PC-9 (cell line): ENCODE measurements at regions not wholly inside any gene's neighbourhood (a gene's known extent, or its start where the extent isn't known, plus 50 kb on each side); places are given as distances from the start of the nearest gene placed in this dataset.
A peak's percentile ranks its signal among the peaks of the same experiment; 100 is the strongest.

Experiments
- BruUV-seq: library from RNA; stranded (reverse); fragments of 400-500 nt; replicated peaks from 2 replicates; lab custom pipeline; 2021; lab: Mats Ljungman, UMichigan
- CTCF ChIA-PET: fragments of 300-600 bp; sonication (Branson Sonifier 250); formaldehyde crosslinking; loops from one replicate; lab custom pipeline; 2022; ENCODE audit warnings: antibody characterized with exemption; lab: Charles Lee
- POLR2A ChIA-PET: fragments of 300-600 bp; sonication (Branson Sonifier 250); formaldehyde crosslinking; loops from one replicate; lab custom pipeline; 2022; ENCODE audit warnings: antibody characterized with exemption; ENCODE audit not compliant: unreplicated experiment; lab: Charles Lee
- DNase-seq, 2 experiments: peaks; one replicate each; pipeline versions ENCODE4 v3.0.0 to v3.0.0-alpha.2; 2015 to 2022; ENCODE audit warnings: mixed read lengths in 1 of 2
- H2AFZ ChIP-seq: fragments of 200-600 bp; sonication (generic); 2 replicates; pipeline ENCODE4 v1.8.1; 2017; ENCODE audit warnings: antibody characterized with exemption
- H3F3A ChIP-seq: fragments of 200-600 bp; sonication (generic); 2 replicates; pipeline ENCODE4 v1.8.1; 2017; ENCODE audit warnings: antibody characterized with exemption, mild to moderate bottlenecking, low read depth; ENCODE audit not compliant: insufficient read depth
- H3K27ac ChIP-seq: fragments of 200-600 bp; sonication (generic); 2 replicates; pipeline ENCODE4 v1.6.1; 2016; ENCODE audit warnings: mixed run types
- H3K27me3 ChIP-seq: fragments of 200-600 bp; sonication (generic); 2 replicates; pipeline ENCODE4 v1.6.1; 2016; ENCODE audit warnings: low read depth, mixed run types; ENCODE audit not compliant: insufficient read depth
- H3K36me3 ChIP-seq: fragments of 200-600 bp; sonication (generic); 2 replicates; pipeline ENCODE4 v1.6.1; 2016; ENCODE audit warnings: low read depth, mixed run types
- H3K4me1 ChIP-seq: fragments of 200-600 bp; sonication (generic); replicated peaks from 2 replicates; pipeline ENCODE4 v1.6.1; 2016; ENCODE audit warnings: mixed run types; ENCODE audit not compliant: insufficient read depth
- H3K4me2 ChIP-seq: fragments of 200-600 bp; sonication (generic); 2 replicates; pipeline ENCODE4 v1.6.1; 2017; ENCODE audit warnings: mixed run types
- H3K4me3 ChIP-seq: fragments of 200-600 bp; sonication (generic); 2 replicates; pipeline ENCODE4 v1.6.1; 2016; ENCODE audit warnings: mixed run types
- H3K79me2 ChIP-seq: fragments of 200-600 bp; sonication (generic); 2 replicates; pipeline ENCODE4 v1.6.1; 2017; ENCODE audit warnings: low read depth, mixed run types
- H3K9me2 ChIP-seq: fragments of 200-600 bp; sonication (generic); 2 replicates; pipeline ENCODE4 v1.8.1; 2017; ENCODE audit warnings: mild to moderate bottlenecking; ENCODE audit not compliant: insufficient read depth
- H3K9me3 ChIP-seq: fragments of 200-600 bp; sonication (generic); 2 replicates; pipeline ENCODE4 v1.8.1; 2016; ENCODE audit warnings: low read depth; ENCODE audit not compliant: insufficient read depth
- H4K20me1 ChIP-seq: fragments of 200-600 bp; sonication (generic); 2 replicates; pipeline ENCODE4 v1.8.1; 2017; ENCODE audit not compliant: insufficient read depth
- EZH2 ChIP-seq: fragments of 200-600 bp; sonication (generic); IDR thresholded peaks from 2 replicates; pipeline ENCODE4 v1.8.0; 2017; ENCODE audit warnings: antibody characterized with exemption, low read depth
- intact Hi-C: fragments of 100-400 bp; cut with micrococcal nuclease; formaldehyde crosslinking; loops from one replicate; pipeline ENCODE4 v1.10.0; 2022; ENCODE audit not compliant: unreplicated experiment
- TF ChIP-seq, protein P1 (sequence below): fragments of 200-600 bp; sonication (generic); conservative IDR thresholded peaks from 2 replicates; pipeline ENCODE4 v1.6.1; 2017; ENCODE audit warnings: mixed run types, antibody characterized with exemption, mild to moderate bottlenecking, moderate library complexity

GRCh38 chr11:109320595-109320994 lies 101.4 kb upstream of the C11orf87 start:
- Histone ChIP-seq H3K4me2 (peak overlapping the region; percentile 6), H3K9me3 (no peaks in the 10 kb centered on the region), H3K9me2 (no peaks in the 10 kb centered on the region), H3K79me2 (no peaks in the 10 kb centered on the region), H3F3A (no peaks in the 10 kb centered on the region), H4K20me1 (no peaks in the 10 kb centered on the region), H3K27ac (no peak overlapping the region), H2AFZ (no peak overlapping the region), H3K27me3 (no peaks in the 10 kb centered on the region), H3K4me1 (0 out of 2 replicates have a peak, but pooled peaks cover 6% of the 10 kb centered on the region), H3K36me3 (no peaks in the 10 kb centered on the region), H3K4me3 (no peak overlapping the region)
- TF ChIP-seq EZH2, result no peak
- TF ChIP-seq, protein P1, sequence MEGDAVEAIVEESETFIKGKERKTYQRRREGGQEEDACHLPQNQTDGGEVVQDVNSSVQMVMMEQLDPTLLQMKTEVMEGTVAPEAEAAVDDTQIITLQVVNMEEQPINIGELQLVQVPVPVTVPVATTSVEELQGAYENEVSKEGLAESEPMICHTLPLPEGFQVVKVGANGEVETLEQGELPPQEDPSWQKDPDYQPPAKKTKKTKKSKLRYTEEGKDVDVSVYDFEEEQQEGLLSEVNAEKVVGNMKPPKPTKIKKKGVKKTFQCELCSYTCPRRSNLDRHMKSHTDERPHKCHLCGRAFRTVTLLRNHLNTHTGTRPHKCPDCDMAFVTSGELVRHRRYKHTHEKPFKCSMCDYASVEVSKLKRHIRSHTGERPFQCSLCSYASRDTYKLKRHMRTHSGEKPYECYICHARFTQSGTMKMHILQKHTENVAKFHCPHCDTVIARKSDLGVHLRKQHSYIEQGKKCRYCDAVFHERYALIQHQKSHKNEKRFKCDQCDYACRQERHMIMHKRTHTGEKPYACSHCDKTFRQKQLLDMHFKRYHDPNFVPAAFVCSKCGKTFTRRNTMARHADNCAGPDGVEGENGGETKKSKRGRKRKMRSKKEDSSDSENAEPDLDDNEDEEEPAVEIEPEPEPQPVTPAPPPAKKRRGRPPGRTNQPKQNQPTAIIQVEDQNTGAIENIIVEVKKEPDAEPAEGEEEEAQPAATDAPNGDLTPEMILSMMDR, result no peak
- ChIA-PET POLR2A (no interaction called here), CTCF (no interaction called here)
- intact Hi-C loops, result no loop called here
- peak; percentile 22 to 78 for DNase-seq
- BruUV-seq, result no TSS peak

DNA sequence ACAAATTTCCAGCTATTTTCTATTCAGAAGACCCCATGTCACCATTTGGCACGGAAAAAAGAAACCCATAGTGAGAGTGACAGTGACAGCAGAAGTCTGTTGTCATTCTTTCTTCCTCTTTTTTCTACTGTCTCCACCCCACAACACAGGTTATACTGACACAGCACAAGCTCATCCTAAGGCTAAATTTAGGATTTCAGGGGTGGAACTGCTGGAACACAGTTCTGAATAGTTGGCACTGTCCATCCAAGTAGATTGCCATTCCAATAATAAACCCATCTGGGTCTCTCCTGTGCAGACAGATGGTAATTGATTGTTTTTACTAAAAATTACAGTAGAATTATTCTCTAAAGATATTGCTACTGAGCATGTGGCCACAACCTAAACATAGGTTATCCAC lies 95.2 kb upstream of the C11orf87 start:
- H3K9me2 ChIP-seq, result no peaks in the 10 kb centered on the region
- TF ChIP-seq, protein P1, result no peak
- TF ChIP-seq EZH2, result no peak
- H3K4me1 ChIP-seq, result no peaks in the 10 kb centered on the region
- no peaks in the 10 kb centered on the region for H3K36me3 ChIP-seq
- H3K79me2 ChIP-seq, result no peaks in the 10 kb centered on the region
- no peak for DNase-seq
- no TSS peak for BruUV-seq
- H3K9me3 ChIP-seq, result no peaks in the 10 kb centered on the region
- H4K20me1 ChIP-seq, result no peaks in the 10 kb centered on the region
- H3K27me3 ChIP-seq, result no peaks in the 10 kb centered on the region
- H2AFZ ChIP-seq, result no peak overlapping the region
- no peaks in the 10 kb centered on the region for H3F3A ChIP-seq
- POLR2A ChIA-PET, result no interaction called here
- H3K4me2 ChIP-seq, result no peak overlapping the region
- H3K4me3 ChIP-seq, result no peak overlapping the region
- intact Hi-C loops, result no loop called here
- CTCF ChIA-PET, result no interaction called here
- no peak overlapping the region for H3K27ac ChIP-seq

DNA sequence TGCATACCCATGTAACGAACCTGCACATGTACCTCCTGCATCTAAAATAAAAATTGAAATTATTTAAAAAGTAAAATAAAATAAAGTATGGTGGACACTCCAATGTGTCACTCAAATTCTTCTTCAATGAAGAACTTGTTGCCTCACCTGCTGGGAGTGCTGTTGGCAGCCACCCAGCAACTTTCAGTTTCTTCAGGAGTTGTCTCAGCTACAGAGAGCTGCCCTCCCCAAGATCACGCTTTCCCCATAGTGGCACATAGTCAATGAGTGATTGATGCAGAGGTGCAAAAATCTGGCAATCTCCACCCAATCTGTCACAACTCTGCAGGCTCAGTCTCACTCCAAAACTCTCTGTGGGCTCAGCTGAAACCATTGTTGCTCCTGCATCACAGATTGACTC lies 92.3 kb upstream of the C11orf87 start:
- intact Hi-C loops, result no loop called here
- CTCF ChIA-PET, result no interaction called here

More for the DNA sequence above, 92.3 kb upstream of the C11orf87 start:
- H3K4me3 ChIP-seq, result no peak overlapping the region
- POLR2A ChIA-PET, result no interaction called here
- H3K27ac ChIP-seq, result no peak overlapping the region
- H3F3A ChIP-seq, result no peaks in the 10 kb centered on the region
- no TSS peak for BruUV-seq
- no peaks in the 10 kb centered on the region for H3K9me3 ChIP-seq
- H3K79me2 ChIP-seq, result no peaks in the 10 kb centered on the region
- H3K9me2 ChIP-seq, result no peaks in the 10 kb centered on the region; the same call in 1 of the 2 replicates
- no peaks in the 10 kb centered on the region for H3K4me1 ChIP-seq
- H4K20me1 ChIP-seq, result no peaks in the 10 kb centered on the region
- DNase-seq, result no peak
- TF ChIP-seq EZH2, result no peak
- TF ChIP-seq, protein P1, result no peak
- H2AFZ ChIP-seq, result no peak overlapping the region
- no peak overlapping the region for H3K4me2 ChIP-seq
- no peaks in the 10 kb centered on the region for H3K36me3 ChIP-seq
- no peaks in the 10 kb centered on the region for H3K27me3 ChIP-seq
